T-cell (primary cell): ENCODE measurements at regions not wholly inside any gene's neighbourhood (a gene's known extent, or its start where the extent isn't known, plus 50 kb on each side); places are given as distances from the start of the nearest gene placed in this dataset.

Source experiments
- ATAC-seq, 4 experiments: fragments of 200-7000 bp in 3 of 4; fragments of 150-1000 bp in 1 of 4; cut with Tn5 transposase; replicated peaks in 1 of 4; 1 replicate in 3 of 4; 2 replicates in 1 of 4; pipeline ENCODE4 v1.10.0; 2021; ENCODE audit warnings: moderate library complexity in 3 of 4, mild to moderate bottlenecking in 2 of 4, moderate number of reproducible peaks in 1 of 4
- CTCF ChIA-PET, 2 donors: fragments of 300-600 bp; sonication (Branson Sonifier 250); formaldehyde crosslinking; loops; one replicate each; lab custom pipeline; 2022; ENCODE audit warnings: antibody characterized with exemption in 2 of 2; lab: Charles Lee
- POLR2A ChIA-PET, 2 donors: fragments of 300-600 bp; sonication (Branson Sonifier 250); formaldehyde crosslinking; loops; one replicate each; lab custom pipeline; 2022; ENCODE audit warnings: antibody characterized with exemption in 2 of 2; lab: Charles Lee
- DNase-seq, 35 experiments: peaks; one replicate each; pipeline versions ENCODE4 v3.0.0 to v3.0.0-alpha.2; 2013 to 2023
- H3K27ac ChIP-seq: one replicate; pipeline ENCODE4 v1.5.1; 2013; ENCODE audit warnings: low read length
- H3K27me3 ChIP-seq, 2 experiments: replicated peaks in 1 of 2; 1 replicate in 1 of 2; 2 replicates in 1 of 2; pipeline versions ENCODE4 v1.6.1 to v1.7.0; 2013; ENCODE audit warnings: low read length in 1 of 2, mixed read lengths in 1 of 2; ENCODE audit not compliant: control insufficient read depth in 2 of 2, insufficient read depth in 2 of 2; ENCODE audit errors: extremely low read depth in 1 of 2
- H3K36me3 ChIP-seq, 2 donors: 1 replicate in 1 of 2; 2 replicates in 1 of 2; pipeline versions ENCODE4 v1.6.1 to v1.7.0; 2013; ENCODE audit warnings: low read length in 1 of 2; ENCODE audit not compliant: control insufficient read depth in 2 of 2, insufficient read depth in 1 of 2; ENCODE audit errors: extremely low read depth in 1 of 2
- H3K4me1 ChIP-seq, 2 experiments: 1 replicate in 1 of 2; 2 replicates in 1 of 2; pipeline versions ENCODE4 v1.6.1 to v1.7.0; 2013; ENCODE audit warnings: low read length in 2 of 2, mixed read lengths in 1 of 2; ENCODE audit not compliant: insufficient read depth in 2 of 2, control insufficient read depth in 1 of 2; ENCODE audit errors: extremely low read depth in 1 of 2
- H3K4me3 ChIP-seq, 2 donors: 1 replicate in 1 of 2; 2 replicates in 1 of 2; pipeline versions ENCODE4 v1.5.1 to v1.7.0; 2013; ENCODE audit warnings: mild to moderate bottlenecking in 2 of 2, low read length in 1 of 2, moderate library complexity in 1 of 2; ENCODE audit not compliant: control insufficient read depth in 1 of 2; ENCODE audit errors: extremely low read depth in 1 of 2
- H3K9me3 ChIP-seq: 2 replicates; pipeline ENCODE4 v1.7.0; 2013
- H3K27ac Mint-ChIP-seq, 2 donors: one replicate each; pipeline ENCODE4 v1.8.0; 2020 to 2021; ENCODE audit warnings: mild to moderate bottlenecking in 2 of 2, mixed read lengths in 2 of 2
- H3K27me3 Mint-ChIP-seq, 2 donors: one replicate each; pipeline ENCODE4 v1.8.0; 2021 to 2022; ENCODE audit warnings: mixed read lengths in 2 of 2
- H3K36me3 Mint-ChIP-seq: one replicate; pipeline ENCODE4 v1.8.0; 2021; ENCODE audit warnings: mixed read lengths
- H3K4me1 Mint-ChIP-seq, 3 donors: one replicate each; pipeline ENCODE4 v1.8.0; 2020 to 2022; ENCODE audit warnings: mixed read lengths in 3 of 3, mild to moderate bottlenecking in 1 of 3
- H3K4me3 Mint-ChIP-seq, 3 donors: one replicate each; pipeline ENCODE4 v1.8.0; 2020 to 2022; ENCODE audit warnings: mild to moderate bottlenecking in 3 of 3, mixed read lengths in 3 of 3, moderate library complexity in 3 of 3
- H3K9me3 Mint-ChIP-seq, 3 donors: one replicate each; pipeline ENCODE4 v1.8.0; 2020 to 2022; ENCODE audit warnings: mixed read lengths in 3 of 3
- WGBS: methylation state at CpG from one replicate; pipeline ENCODE4 v1.1.5; 2013; ENCODE audit warnings: missing lambda C conversion rate; ENCODE audit not compliant: insufficient coverage; 5-methylcytosine and 5-hydroxymethylcytosine counted together

DNA sequence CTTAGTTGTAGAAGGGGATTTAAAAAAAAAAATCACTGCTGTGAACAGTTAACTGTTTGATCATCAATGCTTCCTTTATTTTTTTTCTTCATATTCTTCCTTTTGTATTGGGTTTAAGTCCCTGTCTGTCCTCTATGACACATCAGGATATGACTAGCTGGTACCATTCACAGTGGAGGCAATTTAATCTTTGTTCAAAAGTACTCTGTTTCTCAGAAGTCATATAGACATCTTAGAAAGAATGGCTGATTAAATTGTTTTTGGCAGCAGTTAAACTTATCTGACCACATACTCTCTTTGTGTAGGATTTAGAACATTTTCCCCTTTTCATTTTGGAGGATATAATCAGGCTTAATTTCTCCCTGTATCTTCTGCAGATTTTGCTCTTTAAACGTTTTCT is 807.8 kb upstream of the CDH2 start:
- Histone ChIP-seq H3K4me1 (no peaks in the 10 kb centered on the region), H3K27ac (no peak overlapping the region), H3K4me3 (no peak overlapping the region), H3K27me3 (no peaks in the 10 kb centered on the region), H3K9me3 (no peaks in the 10 kb centered on the region), H3K36me3 (no peaks in the 10 kb centered on the region)
- Mint-ChIP-seq H3K4me3 (no peak overlapping the region), H3K27me3 (no peaks in the 10 kb centered on the region), H3K4me1 (no peaks in the 10 kb centered on the region), H3K27ac (no peak overlapping the region), H3K36me3 (no peaks in the 10 kb centered on the region), H3K9me3 (peaks cover 9 to 13% (median 10%) of the 10 kb centered on the region in 3 donors)
- POLR2A ChIA-PET, result no interaction called here
- whole genome bisulfite sequencing, result no CpG with 5 or more reads among the region's 1 CpG
- no peak for DNase-seq
- ATAC-seq, result no peak
- CTCF ChIA-PET, result interaction anchor here in 1 of 2 donors (0.6 kb wide), 1 partner anchor 637 kb away, joined by 5 read pairs; no protein-coding TSS in a partner anchor

DNA sequence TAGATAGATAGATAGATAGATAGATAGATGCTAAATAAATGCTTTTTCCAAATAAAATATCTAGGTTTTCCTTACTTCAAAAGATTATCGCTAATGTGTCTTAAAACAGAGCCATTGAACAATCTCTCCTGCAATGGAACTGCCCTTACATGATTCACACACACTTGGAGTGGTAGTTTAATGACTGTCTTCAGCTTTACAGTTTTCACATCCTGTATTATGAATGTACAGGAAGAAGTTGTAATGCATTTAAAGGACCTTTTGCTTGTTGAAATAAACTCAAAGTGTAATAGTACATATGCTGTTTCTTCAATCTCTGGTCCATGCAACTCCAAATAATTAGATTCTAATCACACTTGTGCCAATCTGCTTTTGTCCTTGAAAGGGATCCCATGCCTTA is 797.6 kb upstream of the CDH2 start:
- ATAC-seq (no peak), DNase-seq (no peak)
- ChIA-PET CTCF (no interaction called here), POLR2A (no interaction called here)
- Histone ChIP-seq H3K9me3 (no peaks in the 10 kb centered on the region), H3K27ac (no peak overlapping the region), H3K4me1 (no peaks in the 10 kb centered on the region), H3K4me3 (no peak overlapping the region), H3K27me3 (no peaks in the 10 kb centered on the region), H3K36me3 (no peaks in the 10 kb centered on the region)
- no peaks in the 10 kb centered on the region for H3K36me3 Mint-ChIP-seq
- WGBS, result no CpG with 5 or more reads among the region's 1 CpG
- H3K27me3 Mint-ChIP-seq, result no peaks in the 10 kb centered on the region
- H3K4me1 Mint-ChIP-seq, result no peaks in the 10 kb centered on the region
- H3K27ac Mint-ChIP-seq, result no peak overlapping the region
- H3K4me3 Mint-ChIP-seq, result no peak overlapping the region
- H3K9me3 Mint-ChIP-seq, result peaks cover 14 to 27% (median 15%) of the 10 kb centered on the region in 3 donors

DNA sequence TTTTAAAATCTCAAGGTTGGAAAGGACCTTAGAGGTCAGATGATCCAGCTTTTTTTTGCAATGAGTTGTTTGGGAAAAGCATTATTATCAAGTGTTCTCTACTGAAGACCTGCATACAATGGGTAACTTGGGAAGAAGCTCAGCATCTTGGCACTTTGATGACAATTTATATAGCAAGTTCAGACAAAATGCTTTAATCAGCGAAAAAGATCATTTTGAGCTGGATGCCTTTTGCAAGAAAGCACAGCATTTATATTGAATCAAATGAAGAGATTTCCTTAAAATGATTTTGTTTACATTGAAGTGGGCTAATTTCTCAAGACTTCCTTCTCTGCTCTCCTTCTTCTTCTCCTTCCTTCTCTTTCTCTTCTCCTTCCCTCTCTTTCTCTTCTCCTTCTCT is 796.4 kb upstream of the CDH2 start:
- WGBS, result no CpG with 5 or more reads among the region's 1 CpG
- Mint-ChIP-seq H3K27me3 (no peaks in the 10 kb centered on the region), H3K4me3 (no peak overlapping the region), H3K36me3 (no peaks in the 10 kb centered on the region), H3K9me3 (peaks cover 15 to 28% (median 17%) of the 10 kb centered on the region in 3 donors), H3K4me1 (no peaks in the 10 kb centered on the region), H3K27ac (no peak overlapping the region)
- H3K36me3 ChIP-seq, result no peaks in the 10 kb centered on the region
- H3K27ac ChIP-seq, result no peak overlapping the region
- H3K4me3 ChIP-seq, result no peak overlapping the region
- ATAC-seq (no peak), DNase-seq (no peak)
- no peaks in the 10 kb centered on the region for H3K9me3 ChIP-seq
- no peaks in the 10 kb centered on the region for H3K4me1 ChIP-seq
- no peaks in the 10 kb centered on the region for H3K27me3 ChIP-seq
- CTCF ChIA-PET, result interaction anchor here in 1 of 2 donors (0.7 kb wide), 1 partner anchor 86 kb away, joined by 6 read pairs; no protein-coding TSS in a partner anchor
- POLR2A ChIA-PET, result no interaction called here

DNA sequence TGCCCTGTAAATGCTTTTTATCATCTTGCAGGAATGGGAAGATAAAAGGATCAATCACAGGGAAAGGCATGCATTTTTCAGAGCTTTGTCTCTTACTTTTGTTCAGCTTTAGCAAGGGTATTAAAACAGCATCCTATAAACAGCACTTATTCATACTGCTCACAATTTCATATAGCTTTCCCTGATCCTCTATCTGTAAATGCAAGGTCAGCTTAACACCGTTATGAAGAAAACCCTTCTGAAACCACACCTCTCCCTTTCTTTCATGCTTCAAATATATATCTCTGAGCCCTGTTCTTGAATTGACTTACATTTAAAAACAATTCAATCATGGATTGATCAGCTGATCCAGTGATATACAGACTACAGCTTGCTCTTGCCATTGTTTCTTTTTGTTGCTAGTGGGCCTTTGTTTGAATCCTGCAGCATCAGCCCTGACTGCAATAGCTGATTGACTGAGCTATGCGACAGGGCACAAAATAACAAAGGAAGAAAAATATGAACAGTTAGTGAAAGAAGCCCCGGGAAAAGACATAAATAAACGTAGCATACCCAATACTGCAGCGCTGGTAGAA is 795.5 kb upstream of the CDH2 start:
- no peak overlapping the region for H3K4me3 ChIP-seq
- H3K9me3 ChIP-seq, result no peaks in the 10 kb centered on the region
- peaks cover 12 to 25% (median 19%) of the 10 kb centered on the region in 3 donors for H3K9me3 Mint-ChIP-seq
- DNase-seq, result no peak
- no peaks in the 10 kb centered on the region for H3K27me3 ChIP-seq
- no peak overlapping the region for H3K4me3 Mint-ChIP-seq
- H3K27me3 Mint-ChIP-seq, result no peaks in the 10 kb centered on the region
- WGBS, result 94% methylated on average over 2 of the region's 5 CpGs
- CTCF ChIA-PET, result interaction anchor here in 1 of 2 donors (0.6 kb wide), 1 partner anchor 1186 kb away, joined by 3 read pairs; no protein-coding TSS in a partner anchor
- H3K27ac ChIP-seq, result no peak overlapping the region
- no peaks in the 10 kb centered on the region for H3K36me3 ChIP-seq
- ATAC-seq, result no peak
- no peak overlapping the region for H3K27ac Mint-ChIP-seq
- H3K36me3 Mint-ChIP-seq, result no peaks in the 10 kb centered on the region
- H3K4me1 ChIP-seq, result no peaks in the 10 kb centered on the region
- POLR2A ChIA-PET, result no interaction called here
- no peaks in the 10 kb centered on the region for H3K4me1 Mint-ChIP-seq

DNA sequence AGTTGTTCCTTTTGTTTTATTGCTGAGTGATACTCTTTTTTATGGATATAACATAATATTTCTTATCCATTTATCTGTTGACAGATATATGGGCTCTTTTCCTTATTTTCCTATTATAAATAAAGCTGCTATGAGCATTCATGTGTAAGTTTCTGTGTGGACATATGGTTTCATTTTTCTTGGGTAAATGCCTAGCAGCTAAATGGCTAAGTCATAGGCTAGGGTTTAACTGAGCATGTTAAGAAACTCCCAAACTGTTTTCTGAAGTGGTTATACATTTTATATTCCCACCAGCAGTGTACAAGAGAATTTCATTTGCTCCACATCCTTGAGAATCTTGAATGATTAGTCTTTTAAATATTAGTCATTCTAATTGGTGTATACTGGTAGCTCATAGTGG is 786.6 kb upstream of the CDH2 start:
- no peaks in the 10 kb centered on the region for H3K9me3 ChIP-seq
- ATAC-seq (no peak), DNase-seq (no peak)
- Mint-ChIP-seq H3K4me3 (no peak overlapping the region), H3K9me3 (peaks cover 3 to 17% (median 10%) of the 10 kb centered on the region in 3 donors), H3K27me3 (no peaks in the 10 kb centered on the region), H3K27ac (no peak overlapping the region), H3K4me1 (no peaks in the 10 kb centered on the region), H3K36me3 (no peaks in the 10 kb centered on the region)
- H3K4me1 ChIP-seq, result no peaks in the 10 kb centered on the region
- H3K27me3 ChIP-seq, result no peaks in the 10 kb centered on the region
- ChIA-PET CTCF (no interaction called here), POLR2A (no interaction called here)
- no peaks in the 10 kb centered on the region for H3K36me3 ChIP-seq
- H3K4me3 ChIP-seq, result no peak overlapping the region
- no peak overlapping the region for H3K27ac ChIP-seq

DNA sequence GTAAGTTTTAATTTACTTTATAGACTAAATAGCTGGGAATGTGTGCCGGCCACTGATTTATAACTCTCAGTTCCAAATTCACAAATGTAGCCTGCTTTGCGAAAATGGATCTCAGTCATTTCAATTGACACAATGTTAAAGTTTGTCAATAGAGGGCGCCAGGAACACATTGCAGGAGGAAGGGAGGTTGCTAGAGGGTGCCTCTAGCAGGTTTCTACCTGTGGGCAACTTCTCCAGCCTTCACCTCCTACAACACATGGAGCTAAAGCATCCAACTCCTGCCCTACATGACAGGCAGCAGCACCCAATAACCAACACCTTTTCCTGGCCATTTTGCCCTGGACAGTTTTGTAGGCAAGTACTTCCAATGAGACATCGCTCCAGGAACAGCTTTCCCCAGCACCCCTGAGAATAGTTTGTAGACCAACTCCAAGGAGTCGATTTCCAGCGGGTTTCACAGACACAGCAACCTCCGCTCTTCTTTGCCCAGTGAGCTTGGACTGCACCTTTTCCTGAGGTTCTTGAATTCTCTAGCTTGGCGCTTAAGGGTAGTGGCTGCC is 784.8 kb upstream of the CDH2 start:
- DNase-seq (no peak), ATAC-seq (no peak)
- 100% methylated on average over 1 of the region's 8 CpGs for WGBS
- ChIA-PET POLR2A (no interaction called here), CTCF (no interaction called here)
- Histone ChIP-seq H3K27ac (no peak overlapping the region), H3K27me3 (no peaks in the 10 kb centered on the region), H3K36me3 (no peaks in the 10 kb centered on the region), H3K9me3 (no peaks in the 10 kb centered on the region), H3K4me1 (no peaks in the 10 kb centered on the region), H3K4me3 (no peak overlapping the region)
- Mint-ChIP-seq H3K27me3 (no peaks in the 10 kb centered on the region), H3K27ac (no peak overlapping the region), H3K36me3 (no peaks in the 10 kb centered on the region), H3K4me1 (no peaks in the 10 kb centered on the region), H3K9me3 (peaks cover 3 to 13% (median 7%) of the 10 kb centered on the region in 3 donors), H3K4me3 (no peak overlapping the region)
